Erythroblast (primary cell): ENCODE measurements at regions not wholly inside any gene's neighbourhood (a gene's known extent, or its start where the extent isn't known, plus 50 kb on each side); places are given as distances from the start of the nearest gene placed in this dataset.

Source experiments
- GATA1 ChIP-seq: IDR thresholded peaks from 2 replicates; pipeline ENCODE4 v1.6.1; 2011; ENCODE audit warnings: low read depth, mild to moderate bottlenecking, control low read depth, low read length, moderate library complexity
- POLR2A ChIP-seq: IDR thresholded peaks from 2 replicates; pipeline ENCODE4 v1.6.1; 2011; ENCODE audit warnings: mild to moderate bottlenecking, low read length

DNA sequence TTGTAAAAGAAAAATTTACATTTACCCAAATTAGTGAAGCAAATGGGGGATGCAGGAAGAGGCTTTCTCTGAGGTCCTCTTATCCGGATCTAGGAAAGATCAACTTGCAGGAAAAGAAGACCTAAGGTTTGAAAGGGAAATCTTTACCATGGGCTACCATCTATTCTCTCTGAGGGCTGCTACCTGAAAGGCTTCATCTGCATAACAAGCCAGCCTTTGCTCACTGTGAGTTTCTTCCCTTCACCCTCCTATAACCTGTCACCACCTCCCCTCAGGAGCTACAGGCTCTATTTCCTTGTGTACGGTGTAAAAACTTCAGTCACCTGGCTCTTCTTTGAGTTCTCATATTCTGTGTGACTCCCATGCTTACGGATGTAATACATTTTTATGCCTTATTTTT lies 118.6 kb upstream of the BEND4 start:
- TF ChIP-seq POLR2A: no peak
- no peak for TF ChIP-seq GATA1
